ENCODE measurements at regions not wholly inside any gene's neighbourhood (a gene's known extent, or its start where the extent isn't known, plus 50 kb on each side); places are given as distances from the start of the nearest gene placed in this dataset.

GRCh38 chr20:40120827-40121226 is 568.2 kb downstream of the MAFB start:
- Histone ChIP-seq H3K27me3 (ENCODE audit: control insufficient read depth, insufficient read depth, low read length) (no peaks in the 10 kb centered on the region), H3K4me1 (ENCODE audit: control insufficient read depth, insufficient read depth, low read length, poor library complexity, severe bottlenecking) (no peaks in the 10 kb centered on the region), H3K9me3 (ENCODE audit: control insufficient read depth in 2 of 2, low read length in 2 of 2) (no peaks in the 10 kb centered on the region), H3K27ac (ENCODE audit: insufficient read depth, low read length, poor library complexity, severe bottlenecking) (no peak overlapping the region), H3K36me3 (ENCODE audit: control insufficient read depth, insufficient read depth, low read length) (no peaks in the 10 kb centered on the region), H3K4me3 (ENCODE audit: low read depth, low read length) (no peak overlapping the region)
- ATAC-seq (ENCODE audit: low read depth in 2 of 2) (no peak), DNase-seq (no peak)
- Mint-ChIP-seq H3K9me3 (peaks cover 0 to 4% (median 0%) of the 10 kb centered on the region in 7 donors), H3K27me3 (no peaks in the 10 kb centered on the region), H3K4me3 (no peak overlapping the region), H3K4me1 (no peaks in the 10 kb centered on the region), H3K36me3 (no peaks in the 10 kb centered on the region), H3K27ac (no peak overlapping the region)

- ATAC-seq (ENCODE audit: low read depth in 2 of 2) = no peak
- Histone ChIP-seq H3K27me3 (ENCODE audit: control insufficient read depth, insufficient read depth, low read length) (no peaks in the 10 kb centered on the region), H3K4me3 (ENCODE audit: low read depth, low read length) (no peak overlapping the region), H3K4me1 (ENCODE audit: control insufficient read depth, insufficient read depth, low read length, poor library complexity, severe bottlenecking) (no peaks in the 10 kb centered on the region), H3K9me3 (ENCODE audit: control insufficient read depth in 2 of 2, low read length in 2 of 2) (no peaks in the 10 kb centered on the region), H3K36me3 (ENCODE audit: control insufficient read depth, insufficient read depth, low read length) (no peaks in the 10 kb centered on the region), H3K27ac (ENCODE audit: insufficient read depth, low read length, poor library complexity, severe bottlenecking) (no peak overlapping the region)
- DNase-seq = no peak
- Mint-ChIP-seq H3K4me1 (no peaks in the 10 kb centered on the region), H3K27me3 (no peaks in the 10 kb centered on the region), H3K27ac (no peak overlapping the region), H3K36me3 (no peaks in the 10 kb centered on the region), H3K4me3 (no peak overlapping the region), H3K9me3 (peaks cover 0 to 7% (median 2%) of the 10 kb centered on the region in 7 donors)
Observed at GRCh38 chr20:40111282-40111681, 577.8 kb downstream of the MAFB start.

DNA sequence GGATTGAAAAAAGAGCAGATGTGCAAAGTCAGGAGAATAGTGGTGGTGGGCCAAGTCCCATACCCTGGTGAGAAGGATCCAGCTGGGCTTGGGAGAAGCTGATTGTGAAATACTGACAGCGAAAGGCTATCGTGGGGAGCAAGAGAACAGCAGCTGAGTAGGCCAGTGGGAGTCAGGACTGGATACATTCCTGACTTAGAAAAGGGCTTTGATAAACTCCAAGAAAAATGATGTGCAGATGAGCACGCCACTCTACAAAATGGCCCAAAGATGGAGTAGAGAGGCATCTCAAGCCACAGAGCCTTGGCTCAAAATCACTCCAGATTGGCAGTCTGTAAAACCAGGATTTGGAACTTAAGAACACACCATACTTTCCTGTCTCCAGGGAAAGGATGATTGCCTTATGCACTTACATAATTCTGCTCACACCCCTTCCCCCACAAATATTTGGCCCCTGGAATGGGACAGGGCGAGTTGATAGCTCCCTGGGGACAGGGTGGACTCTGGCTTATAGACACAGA is 578.7 kb downstream of the MAFB start:
- no peak for DNase-seq
- Mint-ChIP-seq H3K9me3 (peaks cover 0 to 7% (median 2%) of the 10 kb centered on the region in 7 donors), H3K27me3 (no peaks in the 10 kb centered on the region), H3K4me3 (no peak overlapping the region), H3K4me1 (no peaks in the 10 kb centered on the region), H3K36me3 (no peaks in the 10 kb centered on the region), H3K27ac (no peak overlapping the region)
- Histone ChIP-seq H3K9me3 (ENCODE audit: control insufficient read depth in 2 of 2, low read length in 2 of 2) (no peaks in the 10 kb centered on the region), H3K27ac (ENCODE audit: insufficient read depth, low read length, poor library complexity, severe bottlenecking) (no peak overlapping the region), H3K27me3 (ENCODE audit: control insufficient read depth, insufficient read depth, low read length) (no peaks in the 10 kb centered on the region), H3K4me1 (ENCODE audit: control insufficient read depth, insufficient read depth, low read length, poor library complexity, severe bottlenecking) (no peaks in the 10 kb centered on the region), H3K4me3 (ENCODE audit: low read depth, low read length) (no peak overlapping the region), H3K36me3 (ENCODE audit: control insufficient read depth, insufficient read depth, low read length) (no peaks in the 10 kb centered on the region)
- ATAC-seq (ENCODE audit: low read depth in 2 of 2) = no peak

DNA sequence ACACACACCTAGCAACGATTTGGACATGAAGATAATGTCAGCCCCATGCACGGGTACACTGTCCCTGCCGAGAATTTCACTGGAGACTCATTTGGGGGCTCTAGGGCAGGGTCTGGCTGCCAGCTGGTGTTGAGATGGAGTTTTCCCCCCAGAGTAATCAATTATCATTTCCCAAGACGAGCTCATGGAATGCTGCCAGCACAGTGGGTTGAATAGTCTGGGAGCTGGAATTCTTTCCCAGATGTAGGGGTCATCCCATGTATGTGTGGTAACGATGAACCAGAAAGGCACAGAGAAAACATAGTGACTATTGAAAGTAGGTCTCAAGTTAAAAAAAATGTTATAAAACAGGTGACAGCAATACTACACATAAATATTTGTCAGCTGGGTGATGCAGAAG is 579.9 kb downstream of the MAFB start:
- no peak overlapping the region for H3K27ac Mint-ChIP-seq
- ATAC-seq (ENCODE audit: low read depth in 2 of 2) (no peak), DNase-seq (no peak)
- Histone ChIP-seq H3K4me1 (ENCODE audit: control insufficient read depth, insufficient read depth, low read length, poor library complexity, severe bottlenecking) (no peaks in the 10 kb centered on the region), H3K4me3 (ENCODE audit: low read depth, low read length) (no peak overlapping the region), H3K36me3 (ENCODE audit: control insufficient read depth, insufficient read depth, low read length) (no peaks in the 10 kb centered on the region), H3K9me3 (ENCODE audit: control insufficient read depth in 2 of 2, low read length in 2 of 2) (no peaks in the 10 kb centered on the region), H3K27ac (ENCODE audit: insufficient read depth, low read length, poor library complexity, severe bottlenecking) (no peak overlapping the region), H3K27me3 (ENCODE audit: control insufficient read depth, insufficient read depth, low read length) (no peaks in the 10 kb centered on the region)
- H3K4me3 Mint-ChIP-seq = no peak overlapping the region
- H3K27me3 Mint-ChIP-seq = no peaks in the 10 kb centered on the region
- H3K4me1 Mint-ChIP-seq = no peaks in the 10 kb centered on the region
- H3K9me3 Mint-ChIP-seq = peaks cover 0 to 7% (median 2%) of the 10 kb centered on the region in 7 donors
- no peaks in the 10 kb centered on the region for H3K36me3 Mint-ChIP-seq

DNA sequence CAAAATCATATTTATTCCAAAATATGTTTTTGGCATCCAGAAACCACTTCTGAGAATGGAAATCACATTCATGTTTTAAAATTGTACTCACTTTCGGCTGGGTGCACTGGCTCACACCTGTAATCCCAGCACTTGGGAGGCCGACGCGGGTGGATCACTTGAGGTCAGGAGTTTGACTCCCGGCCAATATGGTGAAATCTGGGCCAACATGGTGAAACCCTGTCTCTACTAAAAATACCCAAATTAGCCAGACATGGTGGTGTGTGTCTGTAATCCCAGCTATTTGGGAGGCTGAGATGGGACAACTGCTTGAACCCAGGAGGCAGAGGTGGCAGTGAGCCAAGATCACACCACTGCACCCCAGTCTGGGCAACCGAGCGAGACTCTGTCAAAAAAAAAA is 580.7 kb downstream of the MAFB start:
- Mint-ChIP-seq H3K4me1 (no peaks in the 10 kb centered on the region), H3K9me3 (peaks cover 0 to 5% (median 0%) of the 10 kb centered on the region in 7 donors), H3K36me3 (no peaks in the 10 kb centered on the region), H3K4me3 (no peak overlapping the region), H3K27ac (no peak overlapping the region), H3K27me3 (no peaks in the 10 kb centered on the region)
- Histone ChIP-seq H3K4me1 (ENCODE audit: control insufficient read depth, insufficient read depth, low read length, poor library complexity, severe bottlenecking) (no peaks in the 10 kb centered on the region), H3K27me3 (ENCODE audit: control insufficient read depth, insufficient read depth, low read length) (no peaks in the 10 kb centered on the region), H3K4me3 (ENCODE audit: low read depth, low read length) (no peak overlapping the region), H3K27ac (ENCODE audit: insufficient read depth, low read length, poor library complexity, severe bottlenecking) (no peak overlapping the region), H3K36me3 (ENCODE audit: control insufficient read depth, insufficient read depth, low read length) (no peaks in the 10 kb centered on the region), H3K9me3 (ENCODE audit: control insufficient read depth in 2 of 2, low read length in 2 of 2) (no peaks in the 10 kb centered on the region)
- DNase-seq = no peak
- ATAC-seq (ENCODE audit: low read depth in 2 of 2) = no peak

GRCh38 chr20:40104959-40105358 is 584.1 kb downstream of the MAFB start:
- H3K36me3 Mint-ChIP-seq = no peaks in the 10 kb centered on the region
- H3K4me1 ChIP-seq (ENCODE audit: control insufficient read depth, insufficient read depth, low read length, poor library complexity, severe bottlenecking) = no peaks in the 10 kb centered on the region
- H3K4me1 Mint-ChIP-seq = no peaks in the 10 kb centered on the region
- no peak overlapping the region for H3K27ac ChIP-seq (ENCODE audit: insufficient read depth, low read length, poor library complexity, severe bottlenecking)
- no peaks in the 10 kb centered on the region for H3K27me3 Mint-ChIP-seq
- ATAC-seq (ENCODE audit: low read depth in 2 of 2) = no peak
- H3K36me3 ChIP-seq (ENCODE audit: control insufficient read depth, insufficient read depth, low read length) = no peaks in the 10 kb centered on the region
- no peak for DNase-seq
- H3K9me3 Mint-ChIP-seq = peaks cover 0 to 4% (median 0%) of the 10 kb centered on the region in 7 donors
- H3K27ac Mint-ChIP-seq = no peak overlapping the region
- no peaks in the 10 kb centered on the region for H3K27me3 ChIP-seq (ENCODE audit: control insufficient read depth, insufficient read depth, low read length)
- H3K9me3 ChIP-seq (ENCODE audit: control insufficient read depth in 2 of 2, low read length in 2 of 2) = no peaks in the 10 kb centered on the region
- no peak overlapping the region for H3K4me3 Mint-ChIP-seq
- H3K4me3 ChIP-seq (ENCODE audit: low read depth, low read length) = no peak overlapping the region

DNA sequence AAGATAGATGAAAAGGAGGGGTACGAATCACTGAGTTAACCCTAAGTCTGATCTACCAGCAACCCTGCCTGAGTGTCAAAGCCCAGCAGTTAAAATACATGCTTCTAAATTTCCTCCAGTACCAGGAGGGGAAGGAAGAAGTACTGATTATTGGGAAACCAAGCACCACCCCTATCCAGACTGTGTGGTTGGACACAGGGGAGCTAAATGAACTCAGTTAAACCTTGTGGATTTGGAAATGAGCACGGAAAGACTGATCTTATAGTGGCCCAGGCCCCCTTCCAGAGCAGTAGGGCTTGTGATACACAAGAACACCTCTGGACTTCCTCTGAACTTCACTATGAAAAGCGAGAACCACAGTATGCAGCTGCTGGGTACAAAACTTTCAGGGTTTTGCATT is 585.6 kb downstream of the MAFB start:
- Histone ChIP-seq H3K4me1 (ENCODE audit: control insufficient read depth, insufficient read depth, low read length, poor library complexity, severe bottlenecking) (no peaks in the 10 kb centered on the region), H3K27ac (ENCODE audit: insufficient read depth, low read length, poor library complexity, severe bottlenecking) (no peak overlapping the region), H3K36me3 (ENCODE audit: control insufficient read depth, insufficient read depth, low read length) (no peaks in the 10 kb centered on the region), H3K4me3 (ENCODE audit: low read depth, low read length) (no peak overlapping the region), H3K9me3 (ENCODE audit: control insufficient read depth in 2 of 2, low read length in 2 of 2) (no peaks in the 10 kb centered on the region), H3K27me3 (ENCODE audit: control insufficient read depth, insufficient read depth, low read length) (no peaks in the 10 kb centered on the region)
- no peak overlapping the region for H3K4me3 Mint-ChIP-seq
- no peaks in the 10 kb centered on the region for H3K36me3 Mint-ChIP-seq
- H3K27ac Mint-ChIP-seq = no peak overlapping the region
- peaks cover 0 to 4% (median 0%) of the 10 kb centered on the region in 7 donors for H3K9me3 Mint-ChIP-seq
- DNase-seq = no peak
- H3K4me1 Mint-ChIP-seq = no peaks in the 10 kb centered on the region
- no peaks in the 10 kb centered on the region for H3K27me3 Mint-ChIP-seq
- no peak for ATAC-seq (ENCODE audit: low read depth in 2 of 2)

DNA sequence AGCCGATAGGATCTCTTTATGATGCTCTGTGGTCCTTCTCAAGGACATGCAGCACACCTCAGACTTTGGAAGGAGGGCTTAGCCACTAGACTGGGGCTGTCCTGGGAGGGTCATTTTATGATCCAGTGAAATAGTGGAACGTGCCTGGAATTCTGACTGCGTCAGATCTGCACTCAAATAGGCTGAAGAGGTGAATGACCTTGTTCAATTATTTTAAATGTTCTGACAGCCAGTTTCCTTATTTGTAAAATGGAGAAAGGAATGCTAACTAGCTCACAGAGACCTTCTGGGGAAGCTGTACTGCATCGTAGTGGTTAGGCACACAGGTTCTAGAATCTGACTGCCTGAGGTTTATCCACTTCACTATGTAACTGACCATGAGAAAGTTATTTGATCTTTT is 587.5 kb downstream of the MAFB start:
- Histone ChIP-seq H3K4me3 (ENCODE audit: low read depth, low read length) (no peak overlapping the region), H3K36me3 (ENCODE audit: control insufficient read depth, insufficient read depth, low read length) (no peaks in the 10 kb centered on the region), H3K27me3 (ENCODE audit: control insufficient read depth, insufficient read depth, low read length) (no peaks in the 10 kb centered on the region), H3K9me3 (ENCODE audit: control insufficient read depth in 2 of 2, low read length in 2 of 2) (no peaks in the 10 kb centered on the region), H3K4me1 (ENCODE audit: control insufficient read depth, insufficient read depth, low read length, poor library complexity, severe bottlenecking) (no peaks in the 10 kb centered on the region), H3K27ac (ENCODE audit: insufficient read depth, low read length, poor library complexity, severe bottlenecking) (no peak overlapping the region)
- no peak for ATAC-seq (ENCODE audit: low read depth in 2 of 2)
- peaks cover 0 to 4% (median 0%) of the 10 kb centered on the region in 7 donors for H3K9me3 Mint-ChIP-seq
- no peaks in the 10 kb centered on the region for H3K27me3 Mint-ChIP-seq
- DNase-seq = no peak
- H3K27ac Mint-ChIP-seq = no peak overlapping the region
- no peaks in the 10 kb centered on the region for H3K36me3 Mint-ChIP-seq
- H3K4me3 Mint-ChIP-seq = no peak overlapping the region
- no peaks in the 10 kb centered on the region for H3K4me1 Mint-ChIP-seq

Data from CD4-positive, CD25-positive, alpha-beta regulatory T cell (primary cell).